BJ (cell line): ENCODE measurements at regions not wholly inside any gene's neighbourhood (a gene's known extent, or its start where the extent isn't known, plus 50 kb on each side); places are given as distances from the start of the nearest gene placed in this dataset.

Experiments
- CTCF ChIA-PET: fragments of 350-600 bp; formaldehyde crosslinking; extraction: SDS; loops from one replicate; lab custom pipeline; 2021; ENCODE audit warnings: antibody characterized with exemption, inconsistent platforms; lab: Yijun Ruan, JAX
- POLR2A ChIA-PET: fragments of 300-600 bp; sonication (Branson Sonifier 250); formaldehyde crosslinking; extraction: SDS; loops from one replicate; lab custom pipeline; 2021; ENCODE audit warnings: antibody characterized with exemption; lab: Charles Lee
- DNase-seq: peaks from one replicate; pipeline ENCODE4 v3.0.0-alpha.2; 2011; ENCODE audit warnings: low read depth
- H3K27me3 ChIP-seq: 2 replicates; pipeline ENCODE4 v1.6.0; 2011; ENCODE audit warnings: low read length; ENCODE audit not compliant: control insufficient read depth, insufficient read depth
- H3K36me3 ChIP-seq: 2 replicates; pipeline ENCODE4 v1.5.1; 2011; ENCODE audit warnings: low read length; ENCODE audit not compliant: control insufficient read depth, insufficient read depth
- H3K4me3 ChIP-seq: 2 replicates; pipeline ENCODE4 v1.5.1; 2011; ENCODE audit warnings: low read depth, mild to moderate bottlenecking, control low read depth, low read length
- CTCF ChIP-seq: IDR thresholded peaks from 2 replicates; pipeline ENCODE4 v1.5.1; 2011; ENCODE audit warnings: low read depth, mild to moderate bottlenecking, control low read depth, inconsistent platforms, low read length, moderate library complexity; ENCODE audit not compliant: insufficient read depth

GRCh38 chr1:103854279-103854678, 104.6 kb downstream of the AMY1C start:
- no peaks in the 10 kb centered on the region for H3K36me3 ChIP-seq
- H3K4me3 ChIP-seq, result no peak overlapping the region
- CTCF ChIA-PET, result no interaction called here

GRCh38 chr1:103859721-103860120, 110.0 kb downstream of the AMY1C start:
- no peaks in the 10 kb centered on the region for H3K27me3 ChIP-seq
- ChIA-PET CTCF (no interaction called here), POLR2A (no interaction called here)
- H3K4me3 ChIP-seq, result no peak overlapping the region
- DNase-seq, result no peak
- no peaks in the 10 kb centered on the region for H3K36me3 ChIP-seq
- no peak for TF ChIP-seq CTCF

More at GRCh38 chr1:103854279-103854678, 104.6 kb downstream of the AMY1C start:
- POLR2A ChIA-PET, result no interaction called here
- DNase-seq, result no peak
- H3K27me3 ChIP-seq, result no peaks in the 10 kb centered on the region
- no peak for TF ChIP-seq CTCF

- ChIA-PET POLR2A (no interaction called here), CTCF (no interaction called here)
- TF ChIP-seq CTCF, result no peak
- H3K27me3 ChIP-seq, result no peaks in the 10 kb centered on the region
- no peak for DNase-seq
- H3K36me3 ChIP-seq, result no peaks in the 10 kb centered on the region
- H3K4me3 ChIP-seq, result no peak overlapping the region
Observed at GRCh38 chr1:103898576-103899345, 149.1 kb downstream of the AMY1C start.

GRCh38 chr1:103900005-103900404, 150.3 kb downstream of the AMY1C start:
- POLR2A ChIA-PET, result no interaction called here
- no peaks in the 10 kb centered on the region for H3K36me3 ChIP-seq

GRCh38 chr1:103901072-103901471, 151.4 kb downstream of the AMY1C start:
- ChIA-PET POLR2A (no interaction called here), CTCF (no interaction called here)
- no peaks in the 10 kb centered on the region for H3K27me3 ChIP-seq
- DNase-seq, result no peak
- H3K4me3 ChIP-seq, result no peak overlapping the region
- H3K36me3 ChIP-seq, result no peaks in the 10 kb centered on the region
- no peak for TF ChIP-seq CTCF

More at GRCh38 chr1:103900005-103900404, 150.3 kb downstream of the AMY1C start:
- CTCF ChIA-PET, result no interaction called here
- no peaks in the 10 kb centered on the region for H3K27me3 ChIP-seq
- no peak for DNase-seq
- TF ChIP-seq CTCF, result no peak
- no peak overlapping the region for H3K4me3 ChIP-seq
